GM21619 (cell line): ENCODE measurements at regions not wholly inside any gene's neighbourhood (a gene's known extent, or its start where the extent isn't known, plus 50 kb on each side); places are given as distances from the start of the nearest gene placed in this dataset.
"Not testable (repeated sequence)": the region's sequence is repeated elsewhere in the genome, so short reads cannot be mapped to it uniquely, and the experiment has no call there.

Experiments used
- ATAC-seq: cut with Tn5 transposase; IDR thresholded peaks from one replicate; pipeline ENCODE4 v1.9.1; 2021; ENCODE audit not compliant: unreplicated experiment

- ATAC-seq, result no peak
Observed at GRCh38 chr10:18866852-18867251, 181.7 kb upstream of the MALRD1 start.

DNA sequence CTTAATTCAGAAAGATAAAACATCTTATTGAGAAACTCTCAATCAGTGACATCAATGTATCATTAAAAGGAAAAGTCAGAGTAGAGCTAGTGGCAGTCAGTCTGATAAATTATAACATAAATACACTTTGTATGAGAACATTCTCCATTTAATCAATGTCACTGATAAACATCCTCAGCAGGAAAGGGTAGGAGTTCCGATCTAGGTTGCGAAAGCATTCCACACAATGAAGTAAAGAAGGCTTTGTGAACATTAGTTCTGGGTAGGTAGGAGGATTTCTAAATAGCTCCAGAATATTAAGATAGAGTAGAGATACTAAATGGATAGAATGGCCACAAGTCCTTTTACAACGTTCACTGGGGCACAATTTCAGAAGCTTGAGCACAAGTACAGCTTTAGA lies 179.7 kb upstream of the MALRD1 start:
- no peak for ATAC-seq

DNA sequence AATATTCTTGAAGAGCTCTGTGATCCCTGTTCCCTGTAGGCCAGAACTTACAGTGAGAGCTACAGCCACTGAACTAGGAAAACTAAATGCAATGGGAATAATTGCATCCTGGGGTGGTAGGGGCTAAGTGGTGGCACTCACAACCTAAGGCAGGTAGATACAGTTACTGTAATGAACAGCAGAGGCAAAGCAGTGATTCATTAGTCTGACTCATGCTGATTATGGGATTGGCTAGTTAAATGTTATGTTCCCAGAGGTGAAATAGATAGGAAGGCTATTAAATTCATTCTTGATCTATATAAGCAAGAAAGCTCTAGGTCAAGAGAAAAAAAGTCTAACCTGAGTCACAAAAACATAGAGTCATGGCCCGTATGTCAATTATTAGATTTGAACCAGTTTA lies 173.1 kb upstream of the MALRD1 start:
- no peak for ATAC-seq

DNA sequence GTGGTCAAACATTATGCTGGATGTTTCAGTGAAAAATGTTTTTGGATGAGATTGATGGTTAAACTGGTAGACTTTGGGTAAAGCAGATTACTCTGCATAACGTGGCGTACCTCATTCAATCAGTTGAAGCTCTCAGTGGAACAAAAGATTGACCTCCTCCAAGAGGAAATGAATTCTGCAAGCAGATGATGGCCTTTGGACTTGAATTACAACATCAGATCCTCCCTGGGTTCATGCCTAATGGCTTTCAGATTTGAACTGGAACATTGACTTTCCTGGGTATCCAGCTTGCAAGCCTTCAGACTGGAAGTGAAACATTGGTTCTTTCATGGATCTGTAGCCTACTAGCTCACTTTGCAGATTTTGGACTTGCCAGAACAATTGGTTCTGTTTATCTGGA lies 169.3 kb upstream of the MALRD1 start:
- ATAC-seq, result no peak

- ATAC-seq, result no peak
Observed at GRCh38 chr10:18880530-18880929, 168.1 kb upstream of the MALRD1 start.

DNA sequence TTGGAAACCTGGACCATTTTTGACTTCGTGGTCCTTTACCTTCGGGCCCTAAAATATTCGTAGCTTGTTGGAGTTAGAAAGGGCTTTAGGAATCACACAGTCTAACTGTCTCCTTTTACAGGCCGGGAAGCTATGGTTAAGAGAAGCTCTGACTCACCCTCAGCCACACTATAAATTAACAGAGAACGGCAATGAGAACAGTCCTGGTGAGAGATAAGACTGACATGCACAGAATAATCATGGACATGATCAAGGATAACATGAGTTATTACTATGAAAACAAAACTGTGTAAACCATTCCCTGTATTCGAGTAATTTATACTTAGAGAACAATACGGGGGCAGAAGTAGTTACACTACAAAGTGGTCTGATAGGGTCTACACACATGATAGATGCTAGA lies 162.5 kb upstream of the MALRD1 start:
- no peak for ATAC-seq

GRCh38 chr10:18906636-18907035 lies 142.0 kb upstream of the MALRD1 start:
- ATAC-seq, result no peak

- ATAC-seq, result not testable (repeated sequence)
Observed at GRCh38 chr10:18917431-18917830, 131.2 kb upstream of the MALRD1 start.

- ATAC-seq, result no peak
Observed at GRCh38 chr10:18918532-18918931, 130.1 kb upstream of the MALRD1 start.

- ATAC-seq, result no peak
Observed at GRCh38 chr10:18949391-18949790, 99.2 kb upstream of the MALRD1 start.

DNA sequence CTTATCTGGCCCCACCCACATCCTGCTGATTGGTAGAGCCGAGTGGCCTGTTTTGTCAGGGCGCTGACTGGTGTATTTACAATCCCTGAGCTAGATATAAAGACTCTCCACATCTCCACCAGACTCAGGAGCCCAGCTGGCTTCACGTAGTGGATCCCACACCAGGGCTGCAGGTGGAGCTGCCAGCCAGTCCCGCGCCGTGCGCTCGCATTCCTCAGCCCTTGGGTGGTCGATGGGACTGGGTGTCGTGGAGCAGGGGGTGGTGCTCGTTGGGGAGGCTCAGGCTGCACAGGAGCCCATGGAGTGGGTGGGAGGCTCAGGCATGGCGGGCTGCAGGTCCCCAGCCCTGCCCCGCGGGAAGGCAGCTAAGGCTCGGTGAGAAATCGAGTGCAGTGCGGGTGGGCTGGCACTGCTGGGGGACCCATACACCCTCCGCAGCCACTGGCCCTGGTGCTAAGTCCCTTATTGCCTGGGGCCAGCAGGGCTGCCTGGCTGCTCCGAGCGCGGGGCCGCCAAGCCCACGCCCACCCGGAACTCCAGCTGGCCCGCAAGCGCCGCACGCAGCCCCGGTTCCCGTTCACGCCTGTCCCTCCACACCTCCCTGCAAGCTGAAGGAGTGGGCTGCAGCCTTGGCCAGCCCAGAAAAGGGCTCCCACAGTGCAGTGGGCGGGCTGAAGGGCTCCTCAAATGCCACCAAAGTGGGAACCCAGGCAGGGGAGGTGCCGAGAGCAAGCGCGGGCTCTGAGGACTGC lies 97.4 kb upstream of the MALRD1 start:
- not testable (repeated sequence) for ATAC-seq

DNA sequence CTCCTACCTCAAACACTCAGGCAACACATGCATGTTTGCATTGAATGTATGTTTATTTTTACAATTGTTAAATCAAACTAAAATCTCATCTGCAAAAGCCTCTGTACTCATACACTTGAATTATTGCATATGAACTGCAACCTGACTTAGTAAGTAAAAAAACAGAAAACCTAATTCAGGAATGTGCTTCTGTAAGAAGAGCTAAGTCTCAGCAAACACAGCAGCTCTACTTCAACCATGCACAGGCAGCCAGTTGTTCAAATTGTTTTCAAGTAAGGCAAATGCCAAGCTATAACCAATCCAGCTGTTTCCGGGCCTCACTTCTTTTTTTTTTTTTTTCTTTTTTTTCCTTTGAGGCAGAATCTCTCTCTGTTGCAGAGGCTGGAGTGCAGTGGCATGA lies 93.5 kb upstream of the MALRD1 start:
- no peak for ATAC-seq

GRCh38 chr10:18959369-18959768 lies 89.2 kb upstream of the MALRD1 start:
- ATAC-seq, result no peak

DNA sequence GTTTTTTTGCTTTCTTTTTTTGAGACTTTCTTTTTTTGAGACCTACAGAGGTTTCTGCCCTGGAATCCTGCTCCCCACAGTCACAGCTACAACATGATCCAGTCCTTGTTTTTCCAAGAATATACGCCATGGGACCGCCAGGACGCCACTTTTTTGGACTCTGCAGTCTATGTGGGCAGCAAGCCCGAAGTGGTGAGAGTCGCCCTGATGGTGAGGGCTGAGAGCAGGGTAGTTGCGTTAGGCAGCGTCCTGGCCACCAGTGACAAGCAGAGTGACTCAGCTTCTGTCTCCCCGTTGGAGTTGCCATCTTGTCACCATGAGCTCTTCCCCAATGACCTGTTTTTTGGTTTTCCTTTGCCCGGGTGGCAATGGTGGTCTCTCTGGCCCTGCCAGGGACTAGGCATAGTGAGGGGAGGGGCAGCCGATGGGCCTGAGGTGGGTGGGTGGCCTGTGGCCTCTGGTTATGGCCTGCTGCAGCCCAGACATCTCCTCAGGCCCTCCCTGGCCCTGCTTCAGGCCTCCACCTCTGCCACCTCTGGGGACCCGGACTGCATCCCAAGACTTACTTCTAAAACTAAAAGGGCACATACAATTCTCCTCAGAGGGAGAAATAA lies 88.0 kb upstream of the MALRD1 start:
- ATAC-seq, result no peak

- no peak for ATAC-seq
Observed at GRCh38 chr10:18968159-18968558, 80.4 kb upstream of the MALRD1 start.

- ATAC-seq, result no peak
Observed at GRCh38 chr10:18976696-18977251, 71.8 kb upstream of the MALRD1 start.

DNA sequence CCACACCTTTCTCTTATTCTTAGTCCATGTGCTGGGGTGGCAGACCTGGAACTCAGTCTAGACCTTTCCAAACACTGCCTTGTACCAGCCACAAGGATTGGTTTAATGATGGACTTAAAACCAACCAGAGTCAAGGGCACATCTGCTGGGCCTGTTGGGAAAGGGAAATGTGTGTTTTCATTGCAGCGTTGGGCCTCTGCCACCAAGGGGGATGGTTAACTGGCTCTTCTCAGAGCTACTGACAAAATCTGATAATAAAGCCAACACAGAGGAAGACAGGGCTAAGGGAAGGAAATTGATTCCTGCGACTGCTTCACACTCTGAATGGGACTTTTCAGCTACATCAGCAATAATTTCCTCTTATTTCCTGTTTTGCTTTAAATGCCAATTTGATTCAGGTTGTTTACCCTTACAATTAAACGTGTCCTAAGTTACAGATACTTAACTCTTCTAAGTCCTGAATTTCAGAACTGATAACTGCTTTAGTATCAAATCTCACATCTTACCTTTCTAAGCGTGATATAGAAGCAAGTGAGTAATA lies 68.4 kb upstream of the MALRD1 start:
- ATAC-seq, result no peak

DNA sequence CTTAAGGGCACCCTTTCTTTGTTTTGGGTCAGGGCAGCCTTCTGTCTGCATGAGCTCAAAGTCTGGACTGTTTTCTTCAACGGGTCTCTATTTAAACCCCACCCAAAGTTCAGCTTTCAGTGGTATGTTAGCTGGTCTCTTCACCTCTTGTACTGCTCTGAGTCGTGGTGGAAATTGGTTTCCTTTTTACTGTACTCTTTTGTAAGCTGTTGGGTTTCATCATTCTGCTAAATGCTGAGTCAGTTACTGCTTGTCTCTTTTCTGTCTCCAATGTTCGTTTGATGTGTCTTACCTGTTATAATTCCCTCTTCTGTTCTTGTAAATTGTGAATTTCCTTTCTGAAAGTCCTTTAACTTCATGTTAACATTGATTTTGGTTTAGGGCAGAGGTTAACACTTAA lies 64.1 kb upstream of the MALRD1 start:
- ATAC-seq, result no peak

DNA sequence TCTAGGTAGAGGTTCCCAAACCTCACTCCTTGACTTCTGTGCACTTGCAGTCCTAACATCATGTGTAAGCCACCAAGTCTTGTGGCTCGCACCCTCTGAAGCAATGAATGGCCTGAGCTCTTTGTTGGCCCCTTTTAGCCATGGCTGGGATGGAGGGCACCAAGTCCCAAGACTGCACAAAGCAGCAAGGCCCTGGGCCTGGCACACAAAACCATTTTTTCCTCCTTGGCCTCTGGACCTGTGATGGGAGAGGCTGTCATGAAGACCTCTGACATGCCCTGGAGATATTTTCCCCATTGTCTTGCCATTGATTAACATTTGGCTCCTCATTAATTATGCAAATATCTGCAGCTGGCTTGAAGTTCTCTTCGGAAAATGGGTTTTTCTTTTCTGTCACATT lies 60.3 kb upstream of the MALRD1 start:
- ATAC-seq, result no peak
